ENCODE measurements at regions not wholly inside any gene's neighbourhood (a gene's known extent, or its start where the extent isn't known, plus 50 kb on each side); places are given as distances from the start of the nearest gene placed in this dataset.

DNA sequence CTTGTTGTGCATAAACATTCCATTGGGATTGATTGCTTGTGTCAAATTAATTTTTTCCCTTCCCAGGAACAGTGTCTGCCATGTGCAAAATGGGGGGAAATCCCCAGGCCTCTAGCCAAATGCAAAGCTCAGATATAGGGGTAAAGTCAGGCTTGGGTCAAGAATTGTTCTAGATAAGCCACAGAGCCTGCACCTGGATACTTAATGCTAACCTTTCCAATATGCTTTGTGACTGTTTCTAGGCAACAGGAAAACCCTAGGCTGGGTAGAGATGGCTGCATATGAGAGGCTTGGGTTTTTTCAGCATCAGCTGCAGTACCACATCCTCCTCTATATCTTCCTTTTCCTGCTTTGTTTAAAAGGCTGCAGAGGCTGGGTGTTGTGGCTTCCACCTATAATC, 61.9 kb upstream of the ROPN1 start:
- H2AFZ ChIP-seq (ENCODE audit: low read depth): no peak overlapping the region
- no peaks in the 10 kb centered on the region for H3K27me3 ChIP-seq (ENCODE audit: insufficient read depth, low read depth)

GRCh38 chr3:124056846-124057245, 64.9 kb upstream of the ROPN1 start:
- Histone ChIP-seq H3K9ac (no peak overlapping the region), H3K4me3 (IDR thresholded peaks at IDR 0.05; ENCODE audit: insufficient read depth, low read depth, low read length) (no peak overlapping the region), H3K27ac (no peak overlapping the region), H4K20me1 (ENCODE audit: insufficient read depth) (no peaks in the 10 kb centered on the region), H3K27me3 (ENCODE audit: insufficient read depth, low read depth) (no peaks in the 10 kb centered on the region), H3K4me2 (no peak overlapping the region), H2AFZ (ENCODE audit: low read depth) (no peak overlapping the region), H3K36me3 (ENCODE audit: insufficient read depth) (no peaks in the 10 kb centered on the region), H3K4me1 (ENCODE audit: low read depth, poor library complexity, severe bottlenecking) (peaks cover 31% of the 10 kb centered on the region), H3K79me2 (ENCODE audit: insufficient read depth, low read depth) (no peaks in the 10 kb centered on the region)
- TF ChIP-seq, protein P1, sequence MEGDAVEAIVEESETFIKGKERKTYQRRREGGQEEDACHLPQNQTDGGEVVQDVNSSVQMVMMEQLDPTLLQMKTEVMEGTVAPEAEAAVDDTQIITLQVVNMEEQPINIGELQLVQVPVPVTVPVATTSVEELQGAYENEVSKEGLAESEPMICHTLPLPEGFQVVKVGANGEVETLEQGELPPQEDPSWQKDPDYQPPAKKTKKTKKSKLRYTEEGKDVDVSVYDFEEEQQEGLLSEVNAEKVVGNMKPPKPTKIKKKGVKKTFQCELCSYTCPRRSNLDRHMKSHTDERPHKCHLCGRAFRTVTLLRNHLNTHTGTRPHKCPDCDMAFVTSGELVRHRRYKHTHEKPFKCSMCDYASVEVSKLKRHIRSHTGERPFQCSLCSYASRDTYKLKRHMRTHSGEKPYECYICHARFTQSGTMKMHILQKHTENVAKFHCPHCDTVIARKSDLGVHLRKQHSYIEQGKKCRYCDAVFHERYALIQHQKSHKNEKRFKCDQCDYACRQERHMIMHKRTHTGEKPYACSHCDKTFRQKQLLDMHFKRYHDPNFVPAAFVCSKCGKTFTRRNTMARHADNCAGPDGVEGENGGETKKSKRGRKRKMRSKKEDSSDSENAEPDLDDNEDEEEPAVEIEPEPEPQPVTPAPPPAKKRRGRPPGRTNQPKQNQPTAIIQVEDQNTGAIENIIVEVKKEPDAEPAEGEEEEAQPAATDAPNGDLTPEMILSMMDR (conservative IDR thresholded peaks at IDR 0.05; ENCODE audit: low read depth, low read length): no peak

More for the DNA sequence above, 61.9 kb upstream of the ROPN1 start:
- H4K20me1 ChIP-seq (ENCODE audit: insufficient read depth): no peaks in the 10 kb centered on the region
- no peak overlapping the region for H3K27ac ChIP-seq
- H3K36me3 ChIP-seq (ENCODE audit: insufficient read depth): no peaks in the 10 kb centered on the region
- no peak overlapping the region for H3K9ac ChIP-seq
- no peak overlapping the region for H3K4me2 ChIP-seq
- H3K79me2 ChIP-seq (ENCODE audit: insufficient read depth, low read depth): no peaks in the 10 kb centered on the region
- H3K4me3 ChIP-seq (IDR thresholded peaks at IDR 0.05; ENCODE audit: insufficient read depth, low read depth, low read length): no peak overlapping the region
- TF ChIP-seq, protein P1 (conservative IDR thresholded peaks at IDR 0.05; ENCODE audit: low read depth, low read length): no peak
- H3K4me1 ChIP-seq (ENCODE audit: low read depth, poor library complexity, severe bottlenecking): peaks cover 11% of the 10 kb centered on the region

DNA sequence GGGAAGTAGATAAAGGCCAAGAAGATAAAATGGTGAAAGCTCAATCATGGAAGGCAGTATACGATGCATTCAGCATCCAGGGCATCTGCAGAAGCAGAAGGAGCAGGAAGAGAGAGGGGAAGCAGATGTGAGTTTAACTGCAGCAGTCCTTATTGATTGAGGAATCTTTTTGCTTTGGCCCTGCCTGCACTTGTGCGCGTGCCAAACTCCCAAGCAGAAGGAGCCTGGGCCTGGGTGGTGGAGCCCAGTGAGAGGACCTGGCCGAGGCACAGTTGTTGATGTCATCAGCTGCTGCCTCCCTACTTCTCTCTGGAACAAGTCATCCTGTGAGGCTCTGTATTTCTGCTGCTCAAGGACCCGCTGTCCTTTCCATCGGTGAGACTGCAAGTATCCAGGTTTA, 65.5 kb upstream of the ROPN1 start:
- TF ChIP-seq, protein P1 (conservative IDR thresholded peaks at IDR 0.05; ENCODE audit: low read depth, low read length): no peak
- H3K27me3 ChIP-seq (ENCODE audit: insufficient read depth, low read depth): no peaks in the 10 kb centered on the region
- H3K9ac ChIP-seq: no peak overlapping the region
- H3K27ac ChIP-seq: no peak overlapping the region
- peaks cover 31% of the 10 kb centered on the region for H3K4me1 ChIP-seq (ENCODE audit: low read depth, poor library complexity, severe bottlenecking)
- no peak overlapping the region for H3K4me3 ChIP-seq (IDR thresholded peaks at IDR 0.05; ENCODE audit: insufficient read depth, low read depth, low read length)
- H3K4me2 ChIP-seq: no peak overlapping the region
- H4K20me1 ChIP-seq (ENCODE audit: insufficient read depth): no peaks in the 10 kb centered on the region
- H3K79me2 ChIP-seq (ENCODE audit: insufficient read depth, low read depth): no peaks in the 10 kb centered on the region
- no peaks in the 10 kb centered on the region for H3K36me3 ChIP-seq (ENCODE audit: insufficient read depth)
- H2AFZ ChIP-seq (ENCODE audit: low read depth): no peak overlapping the region

DNA sequence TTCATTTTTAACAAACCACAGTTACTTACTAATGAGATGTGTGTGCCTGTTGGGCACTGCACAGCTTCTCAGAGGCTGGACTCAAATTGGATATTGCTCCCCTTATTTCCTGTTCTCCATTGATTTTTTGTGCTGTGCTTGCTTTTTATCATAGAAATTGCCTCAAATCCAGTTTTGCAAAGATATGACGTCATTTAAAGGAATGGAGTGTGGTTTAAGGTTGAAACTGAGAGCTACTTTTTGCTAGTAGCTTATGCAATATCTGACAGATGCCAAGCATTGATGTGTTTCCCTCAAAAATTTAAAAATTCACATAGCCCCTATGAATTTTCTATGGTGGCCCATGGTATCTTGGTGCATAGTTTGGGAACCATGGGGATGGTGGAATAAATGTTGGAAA, 67.7 kb upstream of the ROPN1 start:
- Histone ChIP-seq H3K36me3 (ENCODE audit: insufficient read depth) (no peaks in the 10 kb centered on the region), H3K4me1 (ENCODE audit: low read depth, poor library complexity, severe bottlenecking) (peaks cover 20% of the 10 kb centered on the region), H3K27me3 (ENCODE audit: insufficient read depth, low read depth) (no peaks in the 10 kb centered on the region), H3K4me2 (peak overlapping the region; percentile 11; the same call in 1 of the 2 replicates), H2AFZ (ENCODE audit: low read depth) (no peak overlapping the region), H3K4me3 (IDR thresholded peaks at IDR 0.05; ENCODE audit: insufficient read depth, low read depth, low read length) (no peak overlapping the region), H3K27ac (no peak overlapping the region), H4K20me1 (ENCODE audit: insufficient read depth) (no peaks in the 10 kb centered on the region), H3K79me2 (ENCODE audit: insufficient read depth, low read depth) (no peaks in the 10 kb centered on the region), H3K9ac (no peak overlapping the region)
- TF ChIP-seq, protein P1 (conservative IDR thresholded peaks at IDR 0.05; ENCODE audit: low read depth, low read length): no peak

Data from KMS-11 (cell line).